ENCODE measurements at regions not wholly inside any gene's neighbourhood (a gene's known extent, or its start where the extent isn't known, plus 50 kb on each side); places are given as distances from the start of the nearest gene placed in this dataset.

DNA sequence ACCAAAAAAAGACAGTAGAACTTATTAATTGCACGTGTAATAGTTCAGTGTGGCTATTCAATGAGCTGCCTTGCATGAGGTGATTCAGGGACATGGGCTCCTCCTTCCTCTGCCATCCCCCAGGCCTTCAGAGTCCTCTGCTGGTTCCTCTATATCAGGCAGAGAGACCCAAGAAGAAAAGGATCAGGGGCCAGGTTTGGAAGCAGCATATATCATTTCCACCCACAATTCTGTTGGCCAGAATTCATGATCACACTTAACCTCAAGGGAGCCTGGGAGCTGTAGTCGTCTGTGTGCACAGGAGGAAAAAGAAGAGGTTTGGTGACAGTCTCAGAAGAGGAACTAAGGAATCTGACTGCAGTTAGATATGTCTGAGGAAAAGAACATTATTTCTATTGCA, 114.0 kb upstream of the GLS start:
- Mint-ChIP-seq H3K36me3 (no peaks in the 10 kb centered on the region), H3K4me3 (no peak overlapping the region), H3K9me3 (no peaks in the 10 kb centered on the region), H3K4me1 (no peaks in the 10 kb centered on the region), H3K27me3 (no peaks in the 10 kb centered on the region), H3K27ac (no peak overlapping the region)
- CTCF ChIA-PET = interaction anchor here (0.7 to 1.5 kb wide), 2 partner anchors 15 to 131 kb away, joined by 3 to 5 read pairs; no protein-coding TSS in a partner anchor
- DNase-seq = no peak

DNA sequence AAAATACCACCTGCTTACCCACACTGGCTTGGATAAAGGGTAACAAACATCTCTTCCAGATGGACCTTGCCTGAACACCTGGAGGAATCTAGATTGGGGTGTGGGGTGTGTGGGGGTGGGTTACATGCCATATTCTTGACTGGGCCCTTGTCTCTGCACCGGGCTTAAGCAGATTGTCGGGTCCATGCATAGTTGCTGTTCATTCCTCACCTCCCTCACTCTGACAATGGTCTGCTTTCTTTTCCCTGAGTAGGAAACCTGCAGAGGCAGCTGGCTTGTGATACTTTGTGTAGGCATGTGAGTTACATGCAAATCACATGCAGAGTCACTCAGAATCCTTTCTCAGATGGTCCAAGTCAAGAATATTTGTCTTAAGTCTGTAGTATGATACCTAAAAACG, 112.8 kb upstream of the GLS start:
- no peak overlapping the region for H3K27ac Mint-ChIP-seq
- CTCF ChIA-PET = no interaction called here
- H3K4me3 Mint-ChIP-seq = no peak overlapping the region
- H3K36me3 Mint-ChIP-seq = no peaks in the 10 kb centered on the region
- no peaks in the 10 kb centered on the region for H3K4me1 Mint-ChIP-seq
- no peaks in the 10 kb centered on the region for H3K9me3 Mint-ChIP-seq
- no peaks in the 10 kb centered on the region for H3K27me3 Mint-ChIP-seq
- no peak for DNase-seq

DNA sequence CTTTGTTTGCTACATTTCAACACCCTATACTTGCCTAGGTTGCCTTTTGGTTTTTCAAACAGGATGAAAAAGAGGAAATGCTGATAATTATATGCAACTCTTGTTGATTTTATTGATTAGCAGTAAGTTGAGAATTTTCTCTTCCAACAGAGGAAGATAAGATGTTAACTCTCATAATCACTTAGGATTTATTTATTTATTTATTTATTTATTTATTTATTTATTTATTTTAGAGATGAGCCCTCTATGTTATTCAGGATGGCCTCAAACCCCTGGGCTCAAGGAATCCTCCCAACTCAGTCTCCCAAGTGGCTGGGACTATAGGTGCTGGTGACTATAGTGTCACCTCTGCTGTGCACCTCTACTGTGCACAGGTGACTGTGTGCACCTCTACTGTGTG, 111.4 kb upstream of the GLS start:
- Mint-ChIP-seq H3K4me1 (no peaks in the 10 kb centered on the region), H3K27ac (no peak overlapping the region), H3K27me3 (no peaks in the 10 kb centered on the region), H3K36me3 (no peaks in the 10 kb centered on the region), H3K4me3 (no peak overlapping the region), H3K9me3 (no peaks in the 10 kb centered on the region)
- no peak for DNase-seq
- CTCF ChIA-PET = interaction anchor here (1.0 kb wide), 1 partner anchor 11 kb away, joined by 3 read pairs; no protein-coding TSS in a partner anchor

- H3K27me3 Mint-ChIP-seq = no peaks in the 10 kb centered on the region
- H3K36me3 Mint-ChIP-seq = no peaks in the 10 kb centered on the region
These were observed 108.9 kb upstream of the GLS start for GRCh38 chr2:190771726-190772125.

GRCh38 chr2:190780594-190780993, 100.0 kb upstream of the GLS start:
- H3K27me3 Mint-ChIP-seq = peaks cover 11% of the 10 kb centered on the region
- H3K36me3 Mint-ChIP-seq = no peaks in the 10 kb centered on the region
- H3K27ac Mint-ChIP-seq = no peak overlapping the region
- no peak overlapping the region for H3K4me3 Mint-ChIP-seq
- H3K9me3 Mint-ChIP-seq = no peaks in the 10 kb centered on the region
- CTCF ChIA-PET = interaction anchor here (0.6 to 1.9 kb wide), 20 partner anchors 10 to 375 kb away, joined by 3 to 8 read pairs (median 3); no protein-coding TSS in a partner anchor
- H3K4me1 Mint-ChIP-seq = peaks cover 3% of the 10 kb centered on the region
- no peak for DNase-seq

More at GRCh38 chr2:190771726-190772125, 108.9 kb upstream of the GLS start:
- Mint-ChIP-seq H3K4me1 (no peaks in the 10 kb centered on the region), H3K4me3 (no peak overlapping the region), H3K9me3 (peaks cover 3% of the 10 kb centered on the region), H3K27ac (no peak overlapping the region)
- no peak for DNase-seq
- CTCF ChIA-PET = no interaction called here

DNA sequence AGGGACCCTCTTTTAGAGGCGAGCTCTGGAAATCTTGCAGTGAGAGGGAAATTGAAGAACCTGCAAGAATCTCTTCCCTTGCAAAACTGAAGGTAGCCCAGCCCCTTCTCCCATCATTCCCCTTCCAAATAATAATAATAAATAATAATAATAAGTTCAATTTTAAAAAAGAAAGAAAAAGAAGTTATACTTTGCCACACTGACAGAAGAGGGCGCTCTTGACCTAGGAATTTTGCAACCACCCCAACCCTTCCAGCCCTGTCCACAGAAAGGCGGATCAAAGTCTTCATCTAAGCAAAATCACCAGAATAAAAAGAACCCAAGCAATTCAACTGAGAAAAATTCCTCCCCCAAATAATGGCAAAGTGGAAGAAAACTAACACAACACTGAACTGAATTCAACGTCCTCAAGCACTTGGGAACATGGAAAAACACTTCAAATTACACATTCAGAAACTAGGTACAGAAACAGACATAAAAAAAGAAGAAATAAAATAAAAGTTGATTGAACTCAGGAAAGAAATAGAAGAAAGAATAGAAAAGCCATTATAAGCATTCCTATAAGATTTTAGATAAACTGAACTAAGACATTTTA, 98.9 kb upstream of the GLS start:
- Mint-ChIP-seq H3K27ac (no peak overlapping the region), H3K36me3 (no peaks in the 10 kb centered on the region), H3K4me1 (peaks cover 3% of the 10 kb centered on the region), H3K4me3 (no peak overlapping the region), H3K9me3 (no peaks in the 10 kb centered on the region), H3K27me3 (peaks cover 11% of the 10 kb centered on the region)
- peak; percentile 65 for DNase-seq
- CTCF ChIA-PET = interaction anchor here (0.6 to 1.9 kb wide), 14 partner anchors 12 to 335 kb away, joined by 3 to 8 read pairs (median 3); no protein-coding TSS in a partner anchor

- Mint-ChIP-seq H3K36me3 (no peaks in the 10 kb centered on the region), H3K27me3 (peaks cover 9% of the 10 kb centered on the region), H3K27ac (no peak overlapping the region), H3K4me3 (no peak overlapping the region), H3K9me3 (no peaks in the 10 kb centered on the region), H3K4me1 (peaks cover 3% of the 10 kb centered on the region)
- DNase-seq = no peak
- CTCF ChIA-PET = interaction anchor here (1.2 to 2.8 kb wide), 5 partner anchors 10 to 373 kb away, joined by 3 to 17 read pairs (median 8); no protein-coding TSS in a partner anchor
These were observed 98.4 kb upstream of the GLS start for GRCh38 chr2:190782264-190782663.

DNA sequence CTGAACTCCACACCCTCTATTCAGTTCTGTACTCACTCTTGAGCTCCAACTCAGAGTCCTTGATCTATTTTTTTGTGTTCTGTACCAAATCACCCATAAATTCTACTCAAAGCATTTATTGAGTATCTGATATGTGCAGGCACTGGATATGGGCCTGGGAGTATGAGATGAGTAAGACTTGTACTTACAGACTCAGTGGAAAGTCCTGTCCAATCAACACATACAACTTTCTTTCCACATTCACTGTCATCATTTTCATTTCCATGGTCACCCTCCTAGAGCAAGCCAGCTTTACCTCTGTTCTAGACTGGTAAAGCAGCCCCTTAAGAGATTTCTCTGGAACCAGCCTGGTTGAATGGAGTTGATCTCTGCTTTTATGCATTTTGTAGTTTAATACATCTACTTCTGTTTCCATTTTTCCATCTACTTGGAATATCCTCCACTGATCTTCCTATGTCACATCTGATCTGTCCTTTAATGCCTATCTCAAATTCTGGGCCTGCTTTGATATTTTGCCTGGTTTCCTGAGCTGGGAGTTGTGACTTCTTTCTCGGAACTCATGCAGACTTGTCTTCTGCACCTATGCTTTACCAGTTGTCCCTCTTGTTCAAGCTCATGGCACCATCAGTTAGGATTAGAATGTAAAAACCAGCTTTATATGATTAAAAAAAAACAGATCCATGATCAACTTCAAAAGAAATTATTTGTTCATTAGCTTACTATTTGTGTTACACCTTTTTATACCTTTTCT, 96.9 kb upstream of the GLS start:
- H3K9me3 Mint-ChIP-seq = no peaks in the 10 kb centered on the region
- CTCF ChIA-PET = interaction anchor here (0.6 to 2.8 kb wide), 9 partner anchors 9 to 1223 kb away, joined by 3 to 17 read pairs (median 3); no protein-coding TSS in a partner anchor
- H3K4me3 Mint-ChIP-seq = no peak overlapping the region
- peaks cover 5% of the 10 kb centered on the region for H3K27me3 Mint-ChIP-seq
- no peak for DNase-seq
- H3K36me3 Mint-ChIP-seq = no peaks in the 10 kb centered on the region
- peaks cover 3% of the 10 kb centered on the region for H3K4me1 Mint-ChIP-seq
- no peak overlapping the region for H3K27ac Mint-ChIP-seq

DNA sequence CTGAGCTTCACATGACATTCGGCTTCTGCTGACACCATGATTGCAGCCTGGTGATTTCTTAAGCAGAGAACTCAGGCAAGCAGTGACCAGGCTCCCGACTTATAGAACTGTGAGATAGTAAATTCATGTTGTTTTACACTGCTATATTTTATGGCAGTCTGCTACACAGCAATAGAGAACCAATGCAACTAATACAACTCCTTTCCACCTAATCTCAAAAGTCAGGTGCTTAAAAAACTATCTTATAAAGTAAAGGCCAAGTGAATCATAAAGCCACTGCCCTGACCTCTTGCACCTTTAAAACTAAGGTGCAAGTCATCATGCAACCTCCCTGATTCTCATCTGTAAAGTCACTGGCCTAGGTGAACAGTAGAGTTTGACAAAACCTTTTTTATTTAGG, 95.3 kb upstream of the GLS start:
- no peaks in the 10 kb centered on the region for H3K9me3 Mint-ChIP-seq
- H3K27me3 Mint-ChIP-seq = peaks cover 5% of the 10 kb centered on the region
- H3K4me1 Mint-ChIP-seq = peaks cover 3% of the 10 kb centered on the region
- H3K4me3 Mint-ChIP-seq = no peak overlapping the region
- no peak overlapping the region for H3K27ac Mint-ChIP-seq
- no peak for DNase-seq
- CTCF ChIA-PET = no interaction called here
- H3K36me3 Mint-ChIP-seq = no peaks in the 10 kb centered on the region

- DNase-seq = no peak
- no peak overlapping the region for H3K4me3 Mint-ChIP-seq
- CTCF ChIA-PET = interaction anchor here (0.6 to 0.9 kb wide), 2 partner anchors 11 to 13 kb away, joined by 3 to 4 read pairs; no protein-coding TSS in a partner anchor
- no peak overlapping the region for H3K27ac Mint-ChIP-seq
- H3K27me3 Mint-ChIP-seq = peaks cover 7% of the 10 kb centered on the region
- H3K9me3 Mint-ChIP-seq = no peaks in the 10 kb centered on the region
- no peaks in the 10 kb centered on the region for H3K36me3 Mint-ChIP-seq
- peaks cover 5% of the 10 kb centered on the region for H3K4me1 Mint-ChIP-seq
These were observed 94.0 kb upstream of the GLS start for GRCh38 chr2:190786404-190787166.

GRCh38 chr2:190787743-190788235, 92.8 kb upstream of the GLS start:
- no peak overlapping the region for H3K4me3 Mint-ChIP-seq
- no peaks in the 10 kb centered on the region for H3K9me3 Mint-ChIP-seq
- H3K4me1 Mint-ChIP-seq = peaks cover 9% of the 10 kb centered on the region
- DNase-seq = no peak
- CTCF ChIA-PET = interaction anchor here (0.9 kb wide), 1 partner anchor 11 kb away, joined by 3 read pairs; no protein-coding TSS in a partner anchor
- H3K36me3 Mint-ChIP-seq = no peaks in the 10 kb centered on the region
- H3K27ac Mint-ChIP-seq = no peak overlapping the region
- H3K27me3 Mint-ChIP-seq = peaks cover 8% of the 10 kb centered on the region

DNA sequence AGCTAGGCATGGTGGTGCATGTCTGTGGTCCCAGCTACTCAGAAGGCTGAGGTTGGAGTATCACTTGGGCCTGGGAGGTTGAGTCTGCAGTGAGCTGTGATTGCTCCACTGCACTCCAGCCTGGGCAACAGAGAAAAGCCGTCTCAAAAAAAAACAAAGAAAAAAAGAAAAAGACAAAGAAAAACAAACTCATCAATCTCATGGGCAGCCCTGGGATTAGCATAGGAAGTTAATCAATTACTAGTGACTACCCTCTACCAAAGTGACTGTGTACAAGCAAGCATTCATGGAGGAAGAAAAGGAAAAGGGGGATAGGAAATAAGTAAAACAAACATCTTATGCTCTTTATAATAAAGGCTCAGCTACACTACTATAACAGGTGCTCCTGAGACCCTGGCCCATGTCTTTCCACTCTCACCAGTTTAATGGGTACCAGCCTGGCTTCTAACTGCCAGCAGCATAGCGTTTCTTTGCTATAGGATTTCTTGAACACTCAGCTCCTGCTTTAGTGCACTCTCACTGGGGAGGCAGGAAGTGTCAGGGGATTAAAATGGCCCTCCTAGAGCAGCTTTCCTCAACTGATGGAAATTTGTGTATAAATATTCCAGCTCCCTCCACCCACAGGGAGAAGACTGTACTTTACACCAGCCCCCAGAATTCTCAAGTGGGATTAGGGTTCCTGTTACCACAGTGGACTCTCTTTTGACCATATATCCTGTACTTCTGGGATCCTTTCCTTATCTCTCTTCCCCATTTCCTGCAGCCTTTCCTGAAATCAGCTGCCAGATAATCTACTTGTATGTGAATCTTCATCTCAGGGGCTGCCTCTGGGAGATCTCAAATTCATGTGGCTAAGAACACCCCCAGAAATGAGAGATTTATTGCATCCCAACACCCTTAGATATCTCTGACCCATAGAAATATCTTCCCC, 91.3 kb upstream of the GLS start:
- Mint-ChIP-seq H3K27me3 (peaks cover 3% of the 10 kb centered on the region), H3K4me1 (peaks cover 12% of the 10 kb centered on the region), H3K36me3 (no peaks in the 10 kb centered on the region), H3K9me3 (no peaks in the 10 kb centered on the region), H3K27ac (no peak overlapping the region), H3K4me3 (no peak overlapping the region)
- CTCF ChIA-PET = interaction anchor here (0.6 to 1.2 kb wide), 2 partner anchors 251 to 366 kb away, joined by 3 to 4 read pairs; no protein-coding TSS in a partner anchor
- no peak for DNase-seq

DNA sequence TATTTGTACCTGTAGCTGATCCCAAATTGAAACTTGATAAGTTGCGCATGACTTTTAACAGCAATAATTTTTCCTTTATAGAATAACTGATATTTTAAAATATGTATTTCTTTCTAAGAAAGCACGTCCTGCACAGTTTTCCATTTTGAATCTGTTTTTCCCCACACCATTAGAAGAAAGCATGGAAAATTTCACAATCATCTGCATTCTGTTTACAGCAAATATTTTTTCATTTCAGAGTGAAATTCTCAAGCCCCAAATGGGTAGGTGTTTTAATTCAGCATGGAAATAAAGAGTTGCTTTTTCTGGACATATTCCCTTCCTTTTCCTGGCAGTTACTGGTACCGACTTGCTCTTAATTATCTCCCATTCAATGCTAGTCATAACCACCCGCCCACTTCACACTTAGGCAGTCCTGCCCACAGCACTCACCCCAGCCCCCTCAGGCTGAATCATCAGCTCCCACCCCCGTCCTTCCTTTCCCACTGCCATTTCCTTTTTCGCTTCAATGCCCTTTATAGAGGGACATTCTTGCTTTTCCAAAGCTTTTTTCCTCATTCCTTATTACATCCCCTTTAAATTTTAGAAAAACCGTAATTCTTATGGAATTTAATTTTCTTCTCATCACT, 89.2 kb upstream of the GLS start:
- Mint-ChIP-seq H3K27ac (no peak overlapping the region), H3K4me1 (peaks cover 12% of the 10 kb centered on the region), H3K36me3 (no peaks in the 10 kb centered on the region), H3K27me3 (peaks cover 3% of the 10 kb centered on the region), H3K4me3 (no peak overlapping the region), H3K9me3 (no peaks in the 10 kb centered on the region)
- CTCF ChIA-PET = interaction anchor here (0.7 to 1.7 kb wide), 4 partner anchors 8 to 163 kb away, joined by 3 to 10 read pairs (median 4); no protein-coding TSS in a partner anchor
- no peak for DNase-seq
